ENCODE measurements at regions not wholly inside any gene's neighbourhood (a gene's known extent, or its start where the extent isn't known, plus 50 kb on each side); places are given as distances from the start of the nearest gene placed in this dataset.

GRCh38 chr7:155987681-155988235 is 175.5 kb upstream of the SHH start:
- TF ChIP-seq POLR2A (IDR thresholded peaks at IDR 0.05; ENCODE audit: low read depth, low read length) (no peak), POLR2AphosphoS5 (IDR thresholded peaks at IDR 0.05; ENCODE audit: low read depth, low read length) (no peak), PAX5 (IDR thresholded peaks at IDR 0.05; ENCODE audit: insufficient read depth, low read length, severe bottlenecking) (no peak), TAF1 (IDR thresholded peaks at IDR 0.05; ENCODE audit: low read depth, low read length) (no peak)
